OCI-LY1 (cell line): ENCODE measurements at regions not wholly inside any gene's neighbourhood (a gene's known extent, or its start where the extent isn't known, plus 50 kb on each side); places are given as distances from the start of the nearest gene placed in this dataset.

Source experiments
- CTCF ChIP-seq: fragments of 200-600 bp; sonication (generic), shearing (Covaris generic); IDR thresholded peaks from 2 replicates; pipeline ENCODE4 v1.5.1; 2017; ENCODE audit warnings: mild to moderate bottlenecking, antibody characterized with exemption, low read length, moderate library complexity, mixed read lengths
- EZH2 ChIP-seq: fragments of 200-600 bp; sonication (generic), shearing (Covaris generic); IDR thresholded peaks from 2 replicates; pipeline ENCODE4 v1.8.0; 2017; ENCODE audit warnings: borderline replicate concordance, mixed run types, mild to moderate bottlenecking, antibody characterized with exemption, low read length, moderate library complexity, mixed read lengths

DNA sequence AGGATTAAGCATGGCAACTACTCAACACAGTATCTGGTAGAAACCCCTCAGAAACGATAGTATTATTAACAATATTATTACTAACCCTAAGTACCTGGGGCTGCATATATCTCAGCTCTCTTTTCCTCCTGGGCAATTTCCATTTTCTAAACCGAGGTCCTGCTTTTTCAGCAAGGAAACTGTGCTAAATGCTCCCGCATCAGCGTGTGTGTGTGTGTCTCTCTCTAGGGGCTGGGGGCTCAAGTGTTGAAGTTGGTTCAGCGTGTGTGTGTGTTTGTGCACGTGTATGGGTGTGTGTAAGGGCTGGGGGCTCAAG, 169.3 kb upstream of the MAF start:
- TF ChIP-seq CTCF (no peak), EZH2 (no peak)
